ENCODE measurements at regions not wholly inside any gene's neighbourhood (a gene's known extent, or its start where the extent isn't known, plus 50 kb on each side); places are given as distances from the start of the nearest gene placed in this dataset.
"Not testable (repeated sequence)": the region's sequence is repeated elsewhere in the genome, so short reads cannot be mapped to it uniquely, and the experiment has no call there.

DNA sequence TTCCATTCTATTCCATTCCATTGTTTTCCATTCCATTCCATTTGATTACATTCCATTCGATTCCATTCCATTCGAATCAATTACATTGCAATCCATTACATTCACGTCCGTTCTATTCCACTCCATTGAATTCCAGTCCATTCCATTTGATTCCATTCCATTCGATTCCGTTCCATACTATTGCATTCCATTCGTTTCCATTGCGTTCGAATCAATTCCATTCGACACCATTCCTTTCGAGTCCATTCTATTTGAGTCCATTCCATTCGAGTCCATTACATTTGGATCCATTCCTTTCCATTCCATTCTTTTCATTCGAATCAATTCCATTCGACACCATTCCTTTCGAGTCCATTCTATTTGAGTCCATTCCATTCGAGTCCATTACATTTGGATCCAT lies 1122.9 kb downstream of the RPIA start:
- TF ChIP-seq, protein P1, sequence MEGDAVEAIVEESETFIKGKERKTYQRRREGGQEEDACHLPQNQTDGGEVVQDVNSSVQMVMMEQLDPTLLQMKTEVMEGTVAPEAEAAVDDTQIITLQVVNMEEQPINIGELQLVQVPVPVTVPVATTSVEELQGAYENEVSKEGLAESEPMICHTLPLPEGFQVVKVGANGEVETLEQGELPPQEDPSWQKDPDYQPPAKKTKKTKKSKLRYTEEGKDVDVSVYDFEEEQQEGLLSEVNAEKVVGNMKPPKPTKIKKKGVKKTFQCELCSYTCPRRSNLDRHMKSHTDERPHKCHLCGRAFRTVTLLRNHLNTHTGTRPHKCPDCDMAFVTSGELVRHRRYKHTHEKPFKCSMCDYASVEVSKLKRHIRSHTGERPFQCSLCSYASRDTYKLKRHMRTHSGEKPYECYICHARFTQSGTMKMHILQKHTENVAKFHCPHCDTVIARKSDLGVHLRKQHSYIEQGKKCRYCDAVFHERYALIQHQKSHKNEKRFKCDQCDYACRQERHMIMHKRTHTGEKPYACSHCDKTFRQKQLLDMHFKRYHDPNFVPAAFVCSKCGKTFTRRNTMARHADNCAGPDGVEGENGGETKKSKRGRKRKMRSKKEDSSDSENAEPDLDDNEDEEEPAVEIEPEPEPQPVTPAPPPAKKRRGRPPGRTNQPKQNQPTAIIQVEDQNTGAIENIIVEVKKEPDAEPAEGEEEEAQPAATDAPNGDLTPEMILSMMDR (IDR thresholded peaks at IDR 0.05; ENCODE audit: poor library complexity), result not testable (repeated sequence)
- not testable (repeated sequence) for TF ChIP-seq EZH2 (IDR thresholded peaks at IDR 0.05; ENCODE audit: borderline replicate concordance); EZH2phosphoT487 (IDR thresholded peaks at IDR 0.05; ENCODE audit: low read depth, severe bottlenecking, unreplicated experiment)
